HUDEP-2 (cell line): ENCODE measurements at regions not wholly inside any gene's neighbourhood (a gene's known extent, or its start where the extent isn't known, plus 50 kb on each side); places are given as distances from the start of the nearest gene placed in this dataset.
"Not testable (repeated sequence)": the region's sequence is repeated elsewhere in the genome, so short reads cannot be mapped to it uniquely, and the experiment has no call there.

Source experiments
- DNase-seq, 76 experiments: peaks; one replicate each; lab custom pipeline; 2025; ENCODE audit not compliant: unreplicated experiment in 76 of 76; lab: John Stamatoyannopoulos, UW

- DNase-seq: peak in 1 of 76 experiments; percentile 1
These were observed 134.8 kb upstream of the SLC4A4 start for GRCh38 chr4:71204056-71204455.

- no peak for DNase-seq
These were observed 132.1 kb upstream of the SLC4A4 start for GRCh38 chr4:71206763-71207162.

DNA sequence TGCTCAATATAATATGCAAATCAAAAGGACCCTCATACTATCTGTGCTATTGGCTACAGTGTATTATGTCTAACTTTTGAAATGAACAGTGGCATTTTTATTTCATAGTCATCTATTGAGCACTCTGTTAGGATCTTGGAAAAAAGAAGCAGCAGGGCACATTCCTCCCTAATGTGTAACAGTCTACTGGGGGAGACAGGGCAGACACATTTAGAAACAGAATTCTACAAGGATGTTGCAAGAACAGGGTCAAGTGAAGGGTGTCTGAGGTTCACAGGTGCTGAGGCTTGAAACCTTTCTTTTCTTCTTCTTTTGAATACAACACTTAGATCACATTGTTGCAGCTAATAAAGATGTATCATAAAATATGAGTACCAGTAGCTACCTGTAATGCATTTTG lies 129.7 kb upstream of the SLC4A4 start:
- DNase-seq: no peak

GRCh38 chr4:71210823-71211222 lies 128.0 kb upstream of the SLC4A4 start:
- DNase-seq: no peak

DNA sequence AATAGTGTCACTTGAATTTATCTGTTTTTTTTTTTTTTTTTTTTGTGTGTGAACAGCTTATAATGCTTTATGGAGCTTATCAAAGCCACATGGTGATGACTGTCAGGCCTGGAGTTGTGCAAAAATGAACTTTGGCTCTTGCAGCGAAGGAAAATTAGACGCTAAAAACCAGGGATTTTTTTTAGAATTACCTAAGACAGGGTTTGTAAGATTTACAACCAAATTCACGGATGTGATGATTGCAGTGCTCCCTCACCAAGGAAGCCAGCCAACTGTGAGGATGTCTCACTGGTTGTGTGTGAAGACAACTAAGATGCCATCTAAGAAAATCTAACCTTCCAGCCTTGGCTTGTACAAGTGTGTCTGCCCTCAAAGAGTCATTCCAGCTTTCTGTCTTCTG lies 127.1 kb upstream of the SLC4A4 start:
- no peak for DNase-seq

- DNase-seq: no peak
These were observed 126.6 kb upstream of the SLC4A4 start for GRCh38 chr4:71212216-71212615.

DNA sequence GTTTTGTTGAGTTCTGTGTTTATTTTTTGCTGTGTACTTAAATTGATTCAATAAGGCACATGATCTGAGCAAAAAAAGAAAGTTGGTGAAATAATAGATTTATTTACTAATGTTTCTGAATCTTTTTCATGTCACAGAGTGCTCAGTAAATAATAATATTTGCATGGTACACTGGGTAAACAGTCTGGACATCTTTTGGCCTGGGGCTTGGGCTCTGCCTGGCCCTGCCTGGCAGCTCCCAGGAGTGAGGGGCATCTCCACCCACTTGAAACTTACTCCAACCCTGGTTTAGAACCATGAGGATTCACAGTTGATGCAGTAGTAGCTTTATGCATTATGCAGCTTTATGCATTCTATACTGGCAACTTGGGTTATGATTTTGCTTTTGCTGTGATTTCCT lies 124.2 kb upstream of the SLC4A4 start:
- no peak for DNase-seq

DNA sequence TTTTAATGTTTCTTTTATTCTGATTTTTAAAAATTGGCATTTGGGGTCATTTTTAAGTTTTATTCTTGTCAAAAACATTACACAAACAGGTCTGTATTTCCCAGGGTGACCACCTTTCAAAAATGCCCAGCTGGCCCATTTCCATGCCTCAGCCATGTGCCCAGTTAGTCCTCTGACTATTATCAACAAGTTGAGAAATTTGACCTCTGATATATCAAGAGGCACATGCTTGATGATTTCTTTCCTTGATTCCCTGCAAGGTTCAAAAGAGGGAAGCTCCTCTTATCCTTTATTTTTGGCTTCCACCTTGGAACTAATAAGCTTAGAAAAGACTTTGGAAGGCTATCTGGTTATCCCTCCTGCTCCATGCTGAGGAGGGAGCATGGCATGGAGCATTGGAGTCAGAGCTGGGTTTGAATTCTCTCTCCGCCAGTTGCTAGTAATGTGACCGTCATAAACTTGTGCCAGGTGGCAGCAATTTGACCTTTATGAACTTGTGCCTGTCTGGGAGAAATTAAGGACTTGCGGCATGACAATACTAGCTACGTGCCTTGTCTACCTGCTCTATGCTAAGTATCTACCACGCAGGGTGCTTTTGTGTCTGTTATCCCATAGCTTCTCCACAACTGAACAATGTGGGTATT lies 122.4 kb upstream of the SLC4A4 start:
- no peak for DNase-seq

- no peak for DNase-seq
These were observed 121.1 kb upstream of the SLC4A4 start for GRCh38 chr4:71217688-71218087.

DNA sequence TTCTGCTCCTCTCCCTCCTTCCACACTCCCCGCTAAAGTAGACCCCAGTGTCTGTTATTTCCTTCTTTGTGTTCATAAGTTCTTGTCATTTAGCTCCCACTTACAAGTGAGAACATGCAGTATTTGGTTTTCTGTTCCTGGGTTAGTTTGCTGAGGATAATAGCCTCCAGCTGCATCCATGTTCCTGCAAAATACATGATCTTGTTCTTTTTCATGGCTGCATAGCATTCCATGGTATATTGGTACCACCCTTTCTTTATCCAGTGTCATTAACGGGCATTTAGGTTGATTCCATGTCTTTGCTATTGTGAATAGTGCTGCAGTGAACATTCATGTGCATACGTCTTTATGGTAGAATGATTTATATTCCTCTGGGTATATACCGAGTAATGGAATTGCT lies 118.0 kb upstream of the SLC4A4 start:
- not testable (repeated sequence) for DNase-seq

DNA sequence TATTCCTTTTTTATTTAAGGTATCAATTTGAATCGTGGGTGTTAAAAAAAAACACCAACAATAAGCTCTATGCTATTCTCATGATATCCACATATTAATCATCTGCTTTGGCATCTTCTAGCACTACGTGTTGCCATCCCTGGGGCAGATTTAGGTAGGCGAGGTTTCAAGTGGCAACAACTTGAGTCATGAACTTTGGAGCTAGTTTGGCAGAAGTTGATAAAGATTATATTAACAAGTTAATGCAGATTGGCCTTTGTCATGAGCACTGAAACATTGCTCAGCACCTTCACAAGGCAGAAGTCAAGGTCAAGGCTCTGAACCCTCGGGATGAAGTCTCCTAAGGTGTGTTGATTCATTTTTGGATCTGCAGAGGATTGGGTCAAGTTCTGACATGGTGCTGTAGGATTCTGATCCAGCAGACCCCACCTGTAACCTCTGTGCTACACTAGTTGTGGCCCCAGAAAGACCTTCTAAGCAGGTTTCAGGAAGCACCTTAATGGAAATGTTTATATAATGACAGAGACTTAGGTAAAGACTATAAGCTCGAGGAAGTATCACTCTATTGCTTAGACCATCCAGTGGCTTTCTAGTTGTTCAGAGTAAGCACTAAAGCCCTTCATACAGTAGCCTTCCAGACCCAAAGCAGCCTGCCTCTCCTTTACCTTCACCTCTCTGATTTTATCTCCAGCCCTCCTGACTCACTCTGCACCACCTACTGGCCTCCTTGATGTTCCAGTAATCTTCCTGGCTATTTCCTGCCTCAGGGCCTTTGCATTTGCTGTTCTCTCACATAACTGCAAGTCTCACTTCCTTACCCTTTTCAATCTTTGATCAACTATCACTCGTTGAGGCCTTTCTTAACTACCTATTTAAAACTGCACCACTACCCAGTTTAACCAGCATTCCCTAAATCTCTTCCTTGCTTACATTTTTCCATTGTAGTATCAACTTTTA lies 117.0 kb upstream of the SLC4A4 start:
- DNase-seq: no peak

- no peak for DNase-seq
These were observed 116.2 kb upstream of the SLC4A4 start for GRCh38 chr4:71222661-71223060.

GRCh38 chr4:71229477-71230270 lies 109.1 kb upstream of the SLC4A4 start:
- peak in 1 of 76 experiments; percentile 5 for DNase-seq

DNA sequence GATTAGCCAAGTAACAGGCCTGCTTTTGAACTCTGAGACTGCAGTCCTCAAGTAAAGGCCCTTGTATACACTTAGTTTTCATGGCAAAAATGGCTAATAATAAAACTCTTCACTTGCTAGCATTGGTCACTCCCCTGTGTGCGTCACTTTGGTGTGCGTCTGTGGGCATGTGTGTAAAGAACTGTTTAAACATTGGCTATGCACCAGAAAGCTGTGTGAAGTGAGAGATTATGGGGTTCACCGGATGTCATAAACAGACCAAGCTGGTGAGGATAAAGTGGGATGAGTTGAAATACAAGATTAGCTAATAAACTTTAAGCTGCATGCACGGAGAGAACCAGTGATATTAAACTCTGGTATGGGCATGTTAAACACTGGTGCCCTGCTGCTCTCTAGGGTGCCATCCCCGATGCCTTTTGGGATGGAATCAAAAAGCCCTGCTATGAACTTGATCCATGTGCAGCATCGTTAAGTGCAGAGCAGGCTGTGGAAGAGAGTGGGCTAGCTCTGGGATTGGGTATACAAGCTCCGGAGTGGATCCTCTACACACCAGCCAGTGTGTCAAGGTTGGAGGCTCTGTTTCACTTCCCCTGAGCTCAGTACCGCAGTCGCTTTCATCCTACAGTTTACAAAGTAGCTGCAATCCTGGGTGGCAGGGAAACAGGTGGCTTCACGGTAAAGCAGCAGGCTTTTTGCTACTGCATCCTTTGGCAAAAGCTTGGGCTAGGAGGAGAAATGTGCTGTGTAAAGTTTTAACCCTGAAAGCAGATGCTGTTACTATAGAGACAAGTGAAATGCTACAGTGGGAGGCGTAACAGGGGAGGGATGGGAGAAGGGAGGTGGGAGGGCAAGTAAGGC lies 108.3 kb upstream of the SLC4A4 start:
- DNase-seq: no peak

- DNase-seq: no peak
These were observed 107.4 kb upstream of the SLC4A4 start for GRCh38 chr4:71231129-71232055.

DNA sequence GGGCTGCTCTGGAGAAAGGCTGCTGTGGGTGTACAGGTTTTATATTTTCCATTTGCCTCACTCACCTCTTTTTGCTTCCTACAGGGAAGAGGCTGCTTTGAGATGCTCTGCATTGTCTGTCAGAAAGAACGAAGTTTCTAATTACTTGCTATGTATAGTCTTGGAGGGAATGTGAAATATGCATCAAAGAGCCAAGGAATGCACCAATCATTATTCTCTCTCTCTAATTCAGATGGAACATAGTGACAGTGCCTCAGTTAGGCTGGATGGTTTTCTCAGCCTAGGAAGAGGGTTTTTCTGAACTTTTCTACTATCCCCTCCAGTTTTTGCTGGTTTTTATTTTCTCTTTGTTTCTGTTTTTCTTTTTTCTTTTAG lies 106.8 kb upstream of the SLC4A4 start:
- no peak for DNase-seq

DNA sequence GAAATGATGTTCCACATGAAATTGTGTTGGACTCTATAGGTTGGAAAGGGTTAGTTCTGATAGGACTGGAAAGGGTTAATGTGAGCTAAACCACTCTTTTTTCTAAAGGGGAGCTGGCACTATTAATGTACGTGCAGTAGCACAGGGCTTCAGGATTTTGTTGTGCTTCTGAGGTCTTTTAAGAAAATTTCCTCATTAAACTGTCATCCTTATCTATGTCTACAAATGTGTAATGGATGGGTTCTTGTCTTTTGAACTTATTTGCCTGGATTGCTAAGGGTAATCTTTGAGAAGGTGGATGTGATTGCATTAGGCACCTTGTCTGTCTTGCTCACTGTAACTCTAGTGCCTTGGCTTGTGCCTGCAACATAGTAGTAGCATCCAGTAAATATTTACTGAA lies 106.0 kb upstream of the SLC4A4 start:
- no peak for DNase-seq

GRCh38 chr4:71235311-71236201 lies 103.3 kb upstream of the SLC4A4 start:
- DNase-seq: no peak
